ENCODE measurements at regions not wholly inside any gene's neighbourhood (a gene's known extent, or its start where the extent isn't known, plus 50 kb on each side); places are given as distances from the start of the nearest gene placed in this dataset.

DNA sequence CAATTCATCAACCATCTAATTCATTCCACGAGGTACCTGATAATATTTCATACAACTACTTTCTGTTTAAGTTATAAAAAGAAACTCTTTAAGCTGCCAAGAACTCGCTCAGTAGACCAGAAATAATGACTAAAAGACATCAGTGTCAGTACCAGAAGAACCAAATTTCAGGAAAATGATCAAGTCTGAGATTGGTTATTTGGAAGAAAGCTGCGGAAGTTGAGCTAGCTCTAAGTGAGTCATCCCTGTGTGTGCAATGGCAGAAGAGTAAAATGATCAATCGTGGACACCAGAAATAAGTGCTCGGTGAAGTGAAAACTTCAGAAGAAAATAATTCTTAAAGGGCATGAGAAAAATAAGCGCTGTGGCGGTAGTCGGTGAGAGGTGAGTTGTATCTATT, 933.2 kb upstream of the CHORDC1 start:
- TF ChIP-seq, protein P1, sequence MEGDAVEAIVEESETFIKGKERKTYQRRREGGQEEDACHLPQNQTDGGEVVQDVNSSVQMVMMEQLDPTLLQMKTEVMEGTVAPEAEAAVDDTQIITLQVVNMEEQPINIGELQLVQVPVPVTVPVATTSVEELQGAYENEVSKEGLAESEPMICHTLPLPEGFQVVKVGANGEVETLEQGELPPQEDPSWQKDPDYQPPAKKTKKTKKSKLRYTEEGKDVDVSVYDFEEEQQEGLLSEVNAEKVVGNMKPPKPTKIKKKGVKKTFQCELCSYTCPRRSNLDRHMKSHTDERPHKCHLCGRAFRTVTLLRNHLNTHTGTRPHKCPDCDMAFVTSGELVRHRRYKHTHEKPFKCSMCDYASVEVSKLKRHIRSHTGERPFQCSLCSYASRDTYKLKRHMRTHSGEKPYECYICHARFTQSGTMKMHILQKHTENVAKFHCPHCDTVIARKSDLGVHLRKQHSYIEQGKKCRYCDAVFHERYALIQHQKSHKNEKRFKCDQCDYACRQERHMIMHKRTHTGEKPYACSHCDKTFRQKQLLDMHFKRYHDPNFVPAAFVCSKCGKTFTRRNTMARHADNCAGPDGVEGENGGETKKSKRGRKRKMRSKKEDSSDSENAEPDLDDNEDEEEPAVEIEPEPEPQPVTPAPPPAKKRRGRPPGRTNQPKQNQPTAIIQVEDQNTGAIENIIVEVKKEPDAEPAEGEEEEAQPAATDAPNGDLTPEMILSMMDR (conservative IDR thresholded peaks at IDR 0.05 in 1 of 2, IDR thresholded peaks at IDR 0.05 in 1 of 2; ENCODE audit: extremely low read depth in 1 of 2, insufficient read depth in 1 of 2, low read depth in 1 of 2, low read length in 2 of 2) = no peak
- no peak for TF ChIP-seq EZH2 (IDR thresholded peaks at IDR 0.05; ENCODE audit: borderline replicate concordance, low read length)
